OCI-LY7 (cell line): ENCODE measurements at regions not wholly inside any gene's neighbourhood (a gene's known extent, or its start where the extent isn't known, plus 50 kb on each side); places are given as distances from the start of the nearest gene placed in this dataset.

Experiments used
- BruUV-seq: library from RNA; stranded (reverse); fragments of 400-500 nt; replicated peaks from 2 replicates; lab custom pipeline; 2021; lab: Mats Ljungman, UMichigan
- CTCF ChIA-PET: fragments of 300-600 bp; sonication (Branson Sonifier 250); formaldehyde crosslinking; loops from one replicate; lab custom pipeline; 2022; ENCODE audit warnings: antibody characterized with exemption; ENCODE audit not compliant: unreplicated experiment; lab: Charles Lee
- POLR2A ChIA-PET: fragments of 300-600 bp; sonication (Branson Sonifier 250); formaldehyde crosslinking; loops from one replicate; lab custom pipeline; 2022; ENCODE audit warnings: antibody characterized with exemption; lab: Charles Lee
- DNase-seq: peaks from one replicate; pipeline ENCODE4 v3.0.0-alpha.2; 2015; ENCODE audit warnings: low spot score
- H2AFZ ChIP-seq: fragments of 200-600 bp; sonication (generic), shearing (Covaris generic); 2 replicates; pipeline ENCODE4 v1.6.1; 2014; ENCODE audit warnings: mild to moderate bottlenecking, antibody characterized with exemption, low read length, moderate library complexity
- H3K27ac ChIP-seq: fragments of 200-600 bp; sonication (generic); 2 replicates; pipeline ENCODE4 v1.5.1; 2014; ENCODE audit warnings: mixed run types, low read depth, mild to moderate bottlenecking, moderate library complexity, low read length, inconsistent platforms; ENCODE audit not compliant: poor library complexity, severe bottlenecking
- H3K36me3 ChIP-seq: fragments of 200-600 bp; sonication (generic); 2 replicates; pipeline ENCODE4 v1.6.1; 2014; ENCODE audit warnings: mild to moderate bottlenecking, antibody characterized with exemption, low read length, moderate library complexity, mixed read lengths; ENCODE audit not compliant: insufficient read depth
- H3K4me1 ChIP-seq: fragments of 200-600 bp; sonication (generic); 2 replicates; pipeline ENCODE4 v1.5.1; 2014; ENCODE audit warnings: mild to moderate bottlenecking, low read length; ENCODE audit not compliant: insufficient read depth, poor library complexity, severe bottlenecking
- H3K4me2 ChIP-seq: fragments of 200-600 bp; sonication (generic); 2 replicates; pipeline ENCODE4 v1.6.1; 2014; ENCODE audit warnings: mild to moderate bottlenecking, low read length
- H3K4me3 ChIP-seq: fragments of 200-600 bp; sonication (generic); 2 replicates; pipeline ENCODE4 v1.5.1; 2014; ENCODE audit warnings: mild to moderate bottlenecking, low read depth, low read length; ENCODE audit not compliant: poor library complexity, severe bottlenecking
- H3K79me2 ChIP-seq: fragments of 200-600 bp; sonication (generic); 2 replicates; pipeline ENCODE4 v1.6.1; 2016; ENCODE audit warnings: low read depth, mild to moderate bottlenecking, low read length, moderate library complexity, mixed read lengths; ENCODE audit not compliant: insufficient read depth
- H3K9me2 ChIP-seq: fragments of 200-600 bp; sonication (generic); 2 replicates; pipeline ENCODE4 v1.6.1; 2016; ENCODE audit warnings: mild to moderate bottlenecking, low read length, mixed read lengths; ENCODE audit not compliant: insufficient read depth
- H3K9me3 ChIP-seq: fragments of 200-600 bp; sonication (generic); 2 replicates; pipeline ENCODE4 v1.6.1; 2014; ENCODE audit warnings: mild to moderate bottlenecking, mixed run types, low read length, mixed read lengths
- H4K20me1 ChIP-seq: fragments of 200-600 bp; sonication (generic); 2 replicates; pipeline ENCODE4 v1.6.1; 2014; ENCODE audit warnings: mild to moderate bottlenecking, antibody characterized with exemption, low read length, moderate library complexity, mixed read lengths; ENCODE audit not compliant: insufficient read depth
- EZH2phosphoT487 ChIP-seq: fragments of 200-600 bp; sonication (generic); IDR thresholded peaks from 2 replicates; pipeline ENCODE4 v1.6.1; 2018; ENCODE audit warnings: low read depth, borderline replicate concordance, mild to moderate bottlenecking, mixed run types, antibody characterized with exemption, low read length, moderate library complexity, mixed read lengths
- intact Hi-C: fragments of 100-400 bp; cut with micrococcal nuclease; formaldehyde crosslinking; loops from one replicate; pipeline ENCODE4 v1.10.0; 2022; ENCODE audit not compliant: unreplicated experiment
- TF ChIP-seq, protein P1 (sequence below): fragments of 200-600 bp; sonication (generic); conservative IDR thresholded peaks from 2 replicates; pipeline ENCODE4 v1.5.1; 2014; ENCODE audit warnings: mild to moderate bottlenecking, antibody characterized with exemption, low read length, moderate library complexity, mixed read lengths

DNA sequence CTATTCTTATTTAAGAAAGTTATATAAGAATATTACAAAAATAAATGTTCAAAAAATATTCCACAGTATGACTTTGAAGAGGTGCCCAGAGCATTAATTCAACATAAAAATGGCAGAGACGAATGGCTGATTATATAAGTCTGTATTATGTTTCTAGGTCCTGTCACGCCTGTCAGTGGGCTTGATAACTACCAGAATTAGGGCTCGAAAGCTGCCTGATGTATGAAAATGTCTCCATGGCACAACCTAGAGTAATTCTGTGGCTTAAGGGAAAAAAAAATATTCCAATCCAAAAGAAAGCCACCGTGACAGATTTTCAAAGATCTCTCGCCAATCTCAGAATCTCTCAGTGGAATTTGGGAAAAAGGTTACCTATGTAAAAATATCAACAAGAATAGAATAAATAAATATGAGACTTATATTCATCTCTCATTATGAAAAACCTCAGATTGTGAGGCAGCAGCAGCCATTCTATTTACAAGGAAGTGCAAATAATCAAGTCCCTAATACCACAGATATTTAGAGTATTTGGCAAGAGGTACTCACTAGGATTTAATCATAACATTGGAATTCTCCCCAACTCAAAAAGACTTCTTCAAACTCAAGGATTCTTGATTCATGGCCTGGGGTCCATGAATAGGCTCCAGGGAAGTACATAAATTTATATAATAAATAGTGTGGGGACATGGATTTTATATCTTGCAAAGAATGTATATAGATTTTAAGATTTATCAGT, 489.1 kb upstream of the INTU start:
- ChIA-PET CTCF (no interaction called here), POLR2A (no interaction called here)
- H3K79me2 ChIP-seq = no peaks in the 10 kb centered on the region
- intact Hi-C loops = no loop called here
- H3K36me3 ChIP-seq = no peaks in the 10 kb centered on the region
- H3K4me2 ChIP-seq = no peak overlapping the region
- H2AFZ ChIP-seq = no peak overlapping the region
- H3K27ac ChIP-seq = no peak overlapping the region
- TF ChIP-seq, protein P1, sequence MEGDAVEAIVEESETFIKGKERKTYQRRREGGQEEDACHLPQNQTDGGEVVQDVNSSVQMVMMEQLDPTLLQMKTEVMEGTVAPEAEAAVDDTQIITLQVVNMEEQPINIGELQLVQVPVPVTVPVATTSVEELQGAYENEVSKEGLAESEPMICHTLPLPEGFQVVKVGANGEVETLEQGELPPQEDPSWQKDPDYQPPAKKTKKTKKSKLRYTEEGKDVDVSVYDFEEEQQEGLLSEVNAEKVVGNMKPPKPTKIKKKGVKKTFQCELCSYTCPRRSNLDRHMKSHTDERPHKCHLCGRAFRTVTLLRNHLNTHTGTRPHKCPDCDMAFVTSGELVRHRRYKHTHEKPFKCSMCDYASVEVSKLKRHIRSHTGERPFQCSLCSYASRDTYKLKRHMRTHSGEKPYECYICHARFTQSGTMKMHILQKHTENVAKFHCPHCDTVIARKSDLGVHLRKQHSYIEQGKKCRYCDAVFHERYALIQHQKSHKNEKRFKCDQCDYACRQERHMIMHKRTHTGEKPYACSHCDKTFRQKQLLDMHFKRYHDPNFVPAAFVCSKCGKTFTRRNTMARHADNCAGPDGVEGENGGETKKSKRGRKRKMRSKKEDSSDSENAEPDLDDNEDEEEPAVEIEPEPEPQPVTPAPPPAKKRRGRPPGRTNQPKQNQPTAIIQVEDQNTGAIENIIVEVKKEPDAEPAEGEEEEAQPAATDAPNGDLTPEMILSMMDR = no peak
- no peak for TF ChIP-seq EZH2phosphoT487
- no peak overlapping the region for H3K4me3 ChIP-seq
- H4K20me1 ChIP-seq = no peaks in the 10 kb centered on the region
- no peak for DNase-seq
- BruUV-seq = no TSS peak
- H3K9me3 ChIP-seq = no peaks in the 10 kb centered on the region
- no peaks in the 10 kb centered on the region for H3K4me1 ChIP-seq
- no peaks in the 10 kb centered on the region for H3K9me2 ChIP-seq

DNA sequence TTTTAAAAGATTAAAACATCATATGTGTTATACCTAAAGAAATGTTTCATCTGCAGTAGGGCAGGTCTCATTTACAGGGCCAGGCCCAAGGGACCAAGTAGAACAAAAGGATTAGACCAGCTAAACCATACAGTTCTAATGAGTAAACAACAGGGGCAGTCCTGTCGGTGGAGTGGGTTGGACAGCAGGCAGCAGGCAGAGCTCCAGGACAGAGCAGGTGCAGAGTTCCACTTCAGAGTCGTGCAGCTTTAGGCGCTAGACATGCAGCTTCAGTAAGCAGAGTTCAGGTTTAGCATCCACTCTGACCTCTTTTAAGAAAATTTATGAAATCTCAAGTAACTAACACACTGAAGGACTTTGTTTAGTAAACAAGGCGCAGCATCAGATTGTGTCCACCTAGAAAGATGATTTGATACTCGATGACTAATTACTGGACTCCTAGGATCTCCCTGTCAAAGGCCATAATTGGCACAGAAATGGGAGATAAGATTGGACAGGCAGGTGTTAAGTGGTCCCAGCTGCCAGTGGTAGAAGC, 487.7 kb upstream of the INTU start:
- H3K9me3 ChIP-seq = no peaks in the 10 kb centered on the region
- no peak overlapping the region for H2AFZ ChIP-seq
- POLR2A ChIA-PET = no interaction called here
- H3K4me2 ChIP-seq = no peak overlapping the region
- no peak overlapping the region for H3K27ac ChIP-seq
- intact Hi-C loops = no loop called here
- CTCF ChIA-PET = no interaction called here
- no TSS peak for BruUV-seq
- no peak overlapping the region for H3K4me3 ChIP-seq
- no peak for TF ChIP-seq EZH2phosphoT487
- TF ChIP-seq, protein P1 = no peak
- H3K4me1 ChIP-seq = no peaks in the 10 kb centered on the region
- no peaks in the 10 kb centered on the region for H3K9me2 ChIP-seq
- no peaks in the 10 kb centered on the region for H4K20me1 ChIP-seq
- H3K79me2 ChIP-seq = no peaks in the 10 kb centered on the region
- no peaks in the 10 kb centered on the region for H3K36me3 ChIP-seq
- no peak for DNase-seq

GRCh38 chr4:127148165-127148564, 484.6 kb upstream of the INTU start:
- H3K79me2 ChIP-seq = no peaks in the 10 kb centered on the region
- intact Hi-C loops = no loop called here
- no peak for DNase-seq
- ChIA-PET POLR2A (no interaction called here), CTCF (no interaction called here)
- no peaks in the 10 kb centered on the region for H4K20me1 ChIP-seq
- no peaks in the 10 kb centered on the region for H3K9me3 ChIP-seq
- H3K4me2 ChIP-seq = no peak overlapping the region
- no peak for TF ChIP-seq EZH2phosphoT487
- TF ChIP-seq, protein P1 = no peak
- no peak overlapping the region for H3K27ac ChIP-seq
- H3K4me1 ChIP-seq = no peaks in the 10 kb centered on the region
- no peaks in the 10 kb centered on the region for H3K9me2 ChIP-seq
- BruUV-seq = no TSS peak
- H3K36me3 ChIP-seq = no peaks in the 10 kb centered on the region
- H3K4me3 ChIP-seq = no peak overlapping the region
- H2AFZ ChIP-seq = no peak overlapping the region
